HCT116 (cell line): ENCODE measurements at regions not wholly inside any gene's neighbourhood (a gene's known extent, or its start where the extent isn't known, plus 50 kb on each side); places are given as distances from the start of the nearest gene placed in this dataset.

Experiments
- ATAC-seq: fragments of 200-7000 bp; cut with Tn5 transposase; 2 replicates; pipeline ENCODE4 v1.9.1; 2020; ENCODE audit warnings: mild to moderate bottlenecking, moderate library complexity
- BruUV-seq: library from RNA; stranded (reverse); fragments of 400-500 nt; replicated peaks from 2 replicates; lab custom pipeline; 2021; lab: Mats Ljungman, UMichigan
- CTCF ChIA-PET: fragments of 300-600 bp; sonication (Branson Sonifier 250); formaldehyde crosslinking; loops from one replicate; lab custom pipeline; 2021; ENCODE audit warnings: antibody characterized with exemption; lab: Charles Lee
- POLR2A ChIA-PET: fragments of 300-600, 350-600 bp; sonication (Branson Sonifier 250); formaldehyde crosslinking; loops from one replicate; lab custom pipeline; 2021; ENCODE audit warnings: antibody characterized with exemption; lab: Charles Lee
- RAD21 ChIA-PET, 2 experiments: fragments of 300-600 bp; sonication (Branson Sonifier 250); formaldehyde crosslinking; loops; one replicate each; lab custom pipeline; 2023; ENCODE audit warnings: low total read pairs in 2 of 2; ENCODE audit not compliant: uncharacterized antibody in 2 of 2, unreplicated experiment in 2 of 2, low non-redundant PET in 1 of 2; lab: Charles Lee
- DNase-seq: peaks from one replicate; pipeline ENCODE4 v3.0.0-alpha.2; 2010; ENCODE audit warnings: low read depth, low spot score
- H2AFZ ChIP-seq: fragments of 200-600 bp; shearing (Covaris generic), sonication (generic); 2 replicates; pipeline ENCODE4 v1.6.1; 2017; ENCODE audit warnings: low read depth, mixed run types, mixed read lengths, antibody characterized with exemption, low read length; ENCODE audit not compliant: poor library complexity, severe bottlenecking
- H3K27ac ChIP-seq: 2 replicates; pipeline ENCODE4 v1.5.1; 2012; ENCODE audit warnings: low read depth, low read length
- H3K27me3 ChIP-seq: fragments of 200-600 bp; sonication (generic); 2 replicates; pipeline ENCODE4 v1.6.1; 2016; ENCODE audit warnings: mixed run types, low read length, mixed read lengths; ENCODE audit not compliant: insufficient read depth
- H3K36me3 ChIP-seq, 2 experiments: fragments of 200-500 bp in 1 of 2; fragments of 200-600 bp in 1 of 2; sonication (Bioruptor generic) in 1 of 2; sonication (generic) in 1 of 2; 2 replicates each; pipeline versions ENCODE4 v1.5.1 to v1.6.1; 2014 to 2016; ENCODE audit warnings: low read length in 2 of 2, inconsistent platforms in 1 of 2, mixed read lengths in 1 of 2, mixed run types in 1 of 2; ENCODE audit not compliant: insufficient read depth in 2 of 2, control insufficient read depth in 1 of 2
- H3K4me1 ChIP-seq, 2 experiments: fragments of 200-600 bp in 1 of 2; sonication (generic) in 1 of 2; 2 replicates each; pipeline versions ENCODE4 v1.5.1 to v1.6.1; 2012 to 2017; ENCODE audit warnings: low read length in 2 of 2, inconsistent platforms in 1 of 2, mild to moderate bottlenecking in 1 of 2, mixed read lengths in 1 of 2, mixed run types in 1 of 2, moderate library complexity in 1 of 2; ENCODE audit not compliant: insufficient read depth in 2 of 2, control insufficient read depth in 1 of 2
- H3K4me2 ChIP-seq: fragments of 200-600 bp; sonication (generic); 2 replicates; pipeline ENCODE4 v1.6.1; 2017; ENCODE audit warnings: mixed run types, low read length, mixed read lengths
- H3K4me3 ChIP-seq, 2 experiments: fragments of 200-600 bp in 1 of 2; sonication (generic) in 1 of 2; replicated peaks in 1 of 2; 2 replicates each; pipeline ENCODE4 v1.5.1; 2011 to 2016; ENCODE audit warnings: low read length in 2 of 2, control low read depth in 1 of 2, low read depth in 1 of 2, mild to moderate bottlenecking in 1 of 2, mixed read lengths in 1 of 2, mixed run types in 1 of 2
- H3K79me2 ChIP-seq: fragments of 200-600 bp; sonication (generic); 2 replicates; pipeline ENCODE4 v1.6.1; 2017; ENCODE audit warnings: mild to moderate bottlenecking, mixed run types, low read length, moderate library complexity, mixed read lengths; ENCODE audit not compliant: insufficient read depth
- H3K9ac ChIP-seq: fragments of 200-600 bp; sonication (generic); 2 replicates; pipeline ENCODE4 v1.6.1; 2016; ENCODE audit warnings: low read length, mixed read lengths
- H3K9me2 ChIP-seq: fragments of 200-600 bp; sonication (generic), shearing (Covaris generic); 2 replicates; pipeline ENCODE4 v1.6.1; 2017; ENCODE audit warnings: mixed run types, mild to moderate bottlenecking, moderate library complexity; ENCODE audit not compliant: insufficient read depth
- H3K9me3 ChIP-seq, 2 experiments: fragments of 200-500 bp in 1 of 2; fragments of 200-600 bp in 1 of 2; sonication (Bioruptor generic) in 1 of 2; sonication (generic) in 1 of 2; 2 replicates each; pipeline ENCODE4 v1.6.1; 2014 to 2017; ENCODE audit warnings: low read length in 2 of 2, mixed read lengths in 2 of 2, inconsistent platforms in 1 of 2, low read depth in 1 of 2, mild to moderate bottlenecking in 1 of 2, mixed run types in 1 of 2, moderate library complexity in 1 of 2; ENCODE audit not compliant: control insufficient read depth in 1 of 2, insufficient read depth in 1 of 2
- H4K20me1 ChIP-seq: fragments of 200-600 bp; sonication (generic), shearing (Covaris generic); 2 replicates; pipeline ENCODE4 v1.6.1; 2017; ENCODE audit warnings: mixed run types, mild to moderate bottlenecking, moderate library complexity; ENCODE audit not compliant: insufficient read depth
- ATF3 ChIP-seq: IDR thresholded peaks from 2 replicates; pipeline ENCODE4 v1.6.1; 2012
- CTCF ChIP-seq, 3 experiments: fragments of 200-600 bp in 1 of 3; sonication (generic) in 1 of 3; IDR thresholded peaks in 2 of 3; conservative IDR thresholded peaks in 1 of 3; 2 replicates each; pipeline ENCODE4 v1.5.1; 2012 to 2017; ENCODE audit warnings: low read depth in 2 of 3, low read length in 2 of 3, antibody characterized with exemption in 1 of 3, borderline replicate concordance in 1 of 3, control low read depth in 1 of 3, mild to moderate bottlenecking in 1 of 3, mixed read lengths in 1 of 3, mixed run types in 1 of 3, moderate library complexity in 1 of 3; ENCODE audit not compliant: insufficient read depth in 1 of 3
- EGR1 ChIP-seq: IDR thresholded peaks from 2 replicates; pipeline ENCODE4 v1.6.1; 2012; ENCODE audit warnings: low read depth
- EZH2 ChIP-seq: fragments of 200-600 bp; sonication (generic); IDR thresholded peaks from 2 replicates; pipeline ENCODE4 v1.6.1; 2017; ENCODE audit warnings: antibody characterized with exemption, mixed run types
- EZH2phosphoT487 ChIP-seq: fragments of 200-600 bp; IDR thresholded peaks from 2 replicates; pipeline ENCODE4 v1.6.1; 2018; ENCODE audit warnings: antibody characterized with exemption, borderline replicate concordance
- FOSL1 ChIP-seq: IDR thresholded peaks from 2 replicates; pipeline ENCODE4 v1.6.1; 2012; ENCODE audit warnings: low read depth
- JUND ChIP-seq: IDR thresholded peaks from 2 replicates; pipeline ENCODE4 v1.6.1; 2012
- MAX ChIP-seq: IDR thresholded peaks from 2 replicates; pipeline ENCODE4 v1.6.1; 2012
- POLR2AphosphoS5 ChIP-seq: IDR thresholded peaks from 2 replicates; pipeline ENCODE4 v1.6.1; 2011; ENCODE audit warnings: mild to moderate bottlenecking, low read depth, low read length, moderate library complexity
- RAD21 ChIP-seq: IDR thresholded peaks from 2 replicates; pipeline ENCODE4 v1.6.1; 2012; ENCODE audit warnings: low read depth, mild to moderate bottlenecking
- REST ChIP-seq: IDR thresholded peaks from 2 replicates; pipeline ENCODE4 v1.6.1; 2012; ENCODE audit warnings: low read depth
- SIN3A ChIP-seq: IDR thresholded peaks from 2 replicates; pipeline ENCODE4 v1.6.1; 2012; ENCODE audit warnings: low read depth
- YY1 ChIP-seq: IDR thresholded peaks from 2 replicates; pipeline ENCODE4 v1.6.1; 2011; ENCODE audit warnings: low read length, low read depth, moderate library complexity, mild to moderate bottlenecking; ENCODE audit not compliant: insufficient replicate concordance; ENCODE audit errors: extremely low read depth
- ZFX ChIP-seq: fragments of 450-650 bp; IDR thresholded peaks from 2 replicates; pipeline ENCODE4 v1.6.1; 2017
- intact Hi-C: fragments of 100-400 bp; cut with micrococcal nuclease; formaldehyde crosslinking; loops from 2 replicates; pipeline ENCODE4 v1.10.0; 2022

GRCh38 chr12:131477613-131478012 lies 233.3 kb upstream of the SFSWAP start:
- H3K27me3 ChIP-seq = no peaks in the 10 kb centered on the region
- H3K4me3 ChIP-seq = no peak overlapping the region
- H3K79me2 ChIP-seq = no peaks in the 10 kb centered on the region
- H3K27ac ChIP-seq = no peak overlapping the region
- H3K4me1 ChIP-seq = peaks cover 0 to 7% of the 10 kb centered on the region in 2 experiments; a peak in 1 of 4 replicates
- DNase-seq = no peak
- POLR2A ChIA-PET = no interaction called here
- H2AFZ ChIP-seq = no peak overlapping the region
- BruUV-seq = no TSS peak
- H3K9me2 ChIP-seq = no peaks in the 10 kb centered on the region
- ATAC-seq = no peak
- TF ChIP-seq EZH2phosphoT487 (no peak), EGR1 (no peak), CTCF (IDR thresholded peaks at IDR 0.05 in 2 of 3, conservative IDR thresholded peaks at IDR 0.05 in 1 of 3; ENCODE audit: borderline replicate concordance in 1 of 3, insufficient read depth in 1 of 3, low read depth in 2 of 3, low read length in 2 of 3) (no peak), JUND (no peak), RAD21 (no peak), POLR2AphosphoS5 (no peak), SIN3A (no peak), YY1 (no peak), REST (no peak), ZFX (no peak), MAX (no peak), EZH2 (no peak), FOSL1 (no peak), ATF3 (no peak)
- RAD21 ChIA-PET = no interaction called here
- no peaks in the 10 kb centered on the region for H3K9me3 ChIP-seq
- CTCF ChIA-PET = no interaction called here
- H3K36me3 ChIP-seq = no peaks in the 10 kb centered on the region
- no peak overlapping the region for H3K9ac ChIP-seq
- no peaks in the 10 kb centered on the region for H4K20me1 ChIP-seq
- no peak overlapping the region for H3K4me2 ChIP-seq
- intact Hi-C loops = no loop called here
